ENCODE measurements at regions not wholly inside any gene's neighbourhood (a gene's known extent, or its start where the extent isn't known, plus 50 kb on each side); places are given as distances from the start of the nearest gene placed in this dataset.

DNA sequence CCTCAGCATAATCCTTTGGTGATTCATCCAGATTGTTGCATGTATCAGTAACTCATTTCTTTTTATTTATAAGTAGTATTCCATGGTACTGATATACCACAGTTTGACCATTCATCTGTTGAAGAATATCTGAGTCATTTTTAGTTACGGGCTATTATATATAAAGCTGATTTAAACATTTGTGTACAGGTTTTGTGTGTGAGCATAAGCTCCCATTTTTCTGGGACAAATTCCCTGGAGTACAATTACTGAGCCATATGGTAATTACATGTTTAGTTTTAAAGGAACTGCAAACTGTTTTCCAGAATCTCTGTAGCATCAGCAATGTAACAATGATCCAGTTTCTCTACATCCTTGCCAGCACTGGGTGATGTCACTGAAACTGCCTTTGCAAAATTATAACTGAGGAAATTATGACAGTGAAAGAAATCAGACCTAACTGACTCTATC lies 236.2 kb upstream of the KRR1 start:
- Histone ChIP-seq H3K36me3 (ENCODE audit: insufficient read depth, low read length) (no peaks in the 10 kb centered on the region), H3K4me2 (ENCODE audit: low read length) (no peak overlapping the region), H3K27me3 (ENCODE audit: insufficient read depth, low read depth, low read length) (no peaks in the 10 kb centered on the region), H3F3A (ENCODE audit: insufficient read depth, low read length, poor library complexity, severe bottlenecking) (no peaks in the 10 kb centered on the region), H3K9me2 (ENCODE audit: insufficient read depth, low read length) (no peaks in the 10 kb centered on the region), H2AFZ (ENCODE audit: low read depth, low read length) (no peak overlapping the region), H3K27ac (ENCODE audit: low read length) (no peak overlapping the region), H3K4me3 (ENCODE audit: low read length) (no peak overlapping the region), H3K9ac (ENCODE audit: low read length) (no peak overlapping the region), H3K9me3 (ENCODE audit: low read length) (no peaks in the 10 kb centered on the region), H4K20me1 (ENCODE audit: insufficient read depth) (no peaks in the 10 kb centered on the region), H3K79me2 (replicated peaks; ENCODE audit: insufficient read depth, low read length) (no peaks in the 10 kb centered on the region)
- TF ChIP-seq TAF1 (IDR thresholded peaks at IDR 0.05; ENCODE audit: low read depth): no peak
- TF ChIP-seq EP300 (conservative IDR thresholded peaks at IDR 0.05; ENCODE audit: poor library complexity, severe bottlenecking): no peak

- Histone ChIP-seq H3K79me2 (replicated peaks; ENCODE audit: insufficient read depth, low read length) (no peaks in the 10 kb centered on the region), H4K20me1 (ENCODE audit: insufficient read depth) (no peaks in the 10 kb centered on the region), H3K4me3 (ENCODE audit: low read length) (no peak overlapping the region), H3K9me3 (ENCODE audit: low read length) (no peaks in the 10 kb centered on the region), H3K4me2 (ENCODE audit: low read length) (no peak overlapping the region), H3K36me3 (ENCODE audit: insufficient read depth, low read length) (no peaks in the 10 kb centered on the region), H3F3A (ENCODE audit: insufficient read depth, low read length, poor library complexity, severe bottlenecking) (no peaks in the 10 kb centered on the region), H3K9ac (ENCODE audit: low read length) (no peak overlapping the region), H3K27me3 (ENCODE audit: insufficient read depth, low read depth, low read length) (no peaks in the 10 kb centered on the region), H3K9me2 (ENCODE audit: insufficient read depth, low read length) (no peaks in the 10 kb centered on the region), H3K27ac (ENCODE audit: low read length) (no peak overlapping the region), H2AFZ (ENCODE audit: low read depth, low read length) (no peak overlapping the region)
- TF ChIP-seq EP300 (conservative IDR thresholded peaks at IDR 0.05; ENCODE audit: poor library complexity, severe bottlenecking) (no peak), RAD21 (conservative IDR thresholded peaks at IDR 0.05) (no peak), EZH2 (IDR thresholded peaks at IDR 0.05; ENCODE audit: borderline replicate concordance, insufficient read depth, low read length, poor library complexity, severe bottlenecking) (no peak), REST (IDR thresholded peaks at IDR 0.05; ENCODE audit: borderline replicate concordance) (no peak), TAF1 (IDR thresholded peaks at IDR 0.05; ENCODE audit: low read depth) (no peak), SMC3 (conservative IDR thresholded peaks at IDR 0.05; ENCODE audit: poor library complexity) (no peak), MXI1 (conservative IDR thresholded peaks at IDR 0.05; ENCODE audit: poor library complexity, severe bottlenecking) (no peak), POLR2AphosphoS5 (IDR thresholded peaks at IDR 0.05) (no peak)
- TF ChIP-seq, protein P1, sequence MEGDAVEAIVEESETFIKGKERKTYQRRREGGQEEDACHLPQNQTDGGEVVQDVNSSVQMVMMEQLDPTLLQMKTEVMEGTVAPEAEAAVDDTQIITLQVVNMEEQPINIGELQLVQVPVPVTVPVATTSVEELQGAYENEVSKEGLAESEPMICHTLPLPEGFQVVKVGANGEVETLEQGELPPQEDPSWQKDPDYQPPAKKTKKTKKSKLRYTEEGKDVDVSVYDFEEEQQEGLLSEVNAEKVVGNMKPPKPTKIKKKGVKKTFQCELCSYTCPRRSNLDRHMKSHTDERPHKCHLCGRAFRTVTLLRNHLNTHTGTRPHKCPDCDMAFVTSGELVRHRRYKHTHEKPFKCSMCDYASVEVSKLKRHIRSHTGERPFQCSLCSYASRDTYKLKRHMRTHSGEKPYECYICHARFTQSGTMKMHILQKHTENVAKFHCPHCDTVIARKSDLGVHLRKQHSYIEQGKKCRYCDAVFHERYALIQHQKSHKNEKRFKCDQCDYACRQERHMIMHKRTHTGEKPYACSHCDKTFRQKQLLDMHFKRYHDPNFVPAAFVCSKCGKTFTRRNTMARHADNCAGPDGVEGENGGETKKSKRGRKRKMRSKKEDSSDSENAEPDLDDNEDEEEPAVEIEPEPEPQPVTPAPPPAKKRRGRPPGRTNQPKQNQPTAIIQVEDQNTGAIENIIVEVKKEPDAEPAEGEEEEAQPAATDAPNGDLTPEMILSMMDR (IDR thresholded peaks at IDR 0.05; ENCODE audit: poor library complexity, severe bottlenecking): no peak
Observed at GRCh38 chr12:75746621-75747020, 235.2 kb upstream of the KRR1 start.

Data from neural cell (in vitro differentiated cells).